Pancreas (tissue), 10 donors: ENCODE measurements at regions not wholly inside any gene's neighbourhood (a gene's known extent, or its start where the extent isn't known, plus 50 kb on each side); places are given as distances from the start of the nearest gene placed in this dataset.

Experiments used
- ATAC-seq, 4 donors: fragments of 200-7000 bp; cut with Tn5 transposase; one replicate each; pipeline versions ENCODE4 v1.8.0 to v1.9.1; 2020; ENCODE audit warnings: mild to moderate bottlenecking in 4 of 4, moderate library complexity in 4 of 4
- DNase-seq, 6 donors: peaks; one replicate each; pipeline ENCODE4 v3.0.0-alpha.2; 2020
- FAIRE-seq: peaks from 2 replicates; lab custom pipeline; 2012; peaks lifted over from hg19 to GRCh38; lab: Jason Lieb, UNC
- H3K27ac ChIP-seq, 4 donors: fragments of 200-600 bp; sonication (generic); 1 replicate in 3 of 4; 2 replicates in 1 of 4; pipeline versions ENCODE4 v1.5.0 to v1.8.0; 2020
- H3K27me3 ChIP-seq, 4 donors: fragments of 200-600 bp; one replicate each; pipeline ENCODE4 v1.8.0; 2021
- H3K36me3 ChIP-seq, 3 donors: fragments of 200-600 bp; sonication (generic) in 1 of 3; one replicate each; pipeline versions ENCODE4 v1.5.0 to v1.8.0; 2020 to 2021
- H3K4me1 ChIP-seq, 3 donors: fragments of 200-600 bp; one replicate each; pipeline ENCODE4 v1.8.0; 2021
- H3K4me3 ChIP-seq, 4 donors: fragments of 200-600 bp; sonication (generic) in 2 of 4; one replicate each; pipeline versions ENCODE4 v1.5.0 to v1.8.0; 2020 to 2021
- H3K9me3 ChIP-seq, 4 donors: fragments of 200-600 bp; one replicate each; pipeline ENCODE4 v1.8.0; 2021
- CTCF ChIP-seq, 4 donors: fragments of 200-600 bp; sonication (generic) in 3 of 4; IDR thresholded peaks; one replicate each; pipeline versions ENCODE4 v1.5.0 to v1.8.0; 2021; ENCODE audit warnings: antibody characterized with exemption in 4 of 4
- WGBS, 2 donors: extraction: QIAGEN DNeasy Blood & Tissue Kit; methylation state at CpG; one replicate each; pipeline ENCODE4 v1.1.7; 2013; 5-methylcytosine and 5-hydroxymethylcytosine counted together
- intact Hi-C, 3 donors: fragments of 100-400 bp; cut with DNase I; formaldehyde crosslinking; loops; one replicate each; pipeline versions ENCODE4 v1.11.1 to v1.14.2; 2022
- donor health status: healthy with polysubstance abuse.
- donor health status: DM: no; HTN: no; CAD: no; lungs with moderate emphysema.
- donor health status: DM: no; HTN: no; CAD: no.
- donor health status: control.
- donor health status: control.
- donor health status: Bipolar disorder and iron deficiency.
- donor health status: DM: yes; HTN: yes; CAD: no.
- donor health status: DM: no; HTN: no; CAD: no.
- donor health status: DM: no; HTN: no; CAD: no.
- donor health status: DM: yes; HTN: yes; CAD: no.

- H3K36me3 ChIP-seq: no peaks in the 10 kb centered on the region
- H3K4me3 ChIP-seq: no peak overlapping the region
- peaks cover 0 to 5% (median 0%) of the 10 kb centered on the region in 3 donors for H3K4me1 ChIP-seq
- 68 to 73% methylated on average over 3 of the region's 3 CpGs for WGBS, 2 donors
- H3K27ac ChIP-seq: no peak overlapping the region
- H3K9me3 ChIP-seq: no peaks in the 10 kb centered on the region
- no peak for ATAC-seq
- no peak for DNase-seq
- TF ChIP-seq CTCF (IDR thresholded peaks at IDR 0.05): no peak
- no peaks in the 10 kb centered on the region for H3K27me3 ChIP-seq
- FAIRE-seq: peak; percentile 41
- intact Hi-C loops: no loop called here
Observed at GRCh38 chr6:113004470-113005270, 657.5 kb downstream of the RFPL4B start.

- FAIRE-seq (no peak), ATAC-seq (no peak), DNase-seq (no peak)
- Histone ChIP-seq H3K27me3 (no peaks in the 10 kb centered on the region), H3K4me3 (no peak overlapping the region), H3K9me3 (no peaks in the 10 kb centered on the region), H3K27ac (no peak overlapping the region), H3K4me1 (peaks cover 0 to 5% (median 0%) of the 10 kb centered on the region in 3 donors), H3K36me3 (no peaks in the 10 kb centered on the region)
- WGBS, 2 donors: 72 to 77% methylated on average over 2 of the region's 2 CpGs
- intact Hi-C loops: no loop called here
- TF ChIP-seq CTCF (IDR thresholded peaks at IDR 0.05): no peak
Observed at GRCh38 chr6:113006494-113006893, 659.4 kb downstream of the RFPL4B start.

- Histone ChIP-seq H3K4me3 (no peak overlapping the region), H3K27ac (no peak overlapping the region), H3K36me3 (no peaks in the 10 kb centered on the region), H3K27me3 (no peaks in the 10 kb centered on the region), H3K4me1 (peaks cover 0 to 5% (median 0%) of the 10 kb centered on the region in 3 donors), H3K9me3 (no peaks in the 10 kb centered on the region)
- FAIRE-seq: no peak
- intact Hi-C loops: no loop called here
- no peak for ATAC-seq
- TF ChIP-seq CTCF (IDR thresholded peaks at IDR 0.05): no peak
- DNase-seq: no peak
- 65 to 77% methylated on average over 1 of the region's 1 CpG for WGBS, 2 donors
Observed at GRCh38 chr6:113009682-113010081, 662.6 kb downstream of the RFPL4B start.

- FAIRE-seq: no peak
- intact Hi-C loops: no loop called here
Observed at GRCh38 chr6:113010196-113010989, 663.3 kb downstream of the RFPL4B start.

More at GRCh38 chr6:113010196-113010989, 663.3 kb downstream of the RFPL4B start:
- no peak overlapping the region for H3K27ac ChIP-seq
- no peaks in the 10 kb centered on the region for H3K9me3 ChIP-seq
- H3K4me1 ChIP-seq: no peaks in the 10 kb centered on the region
- DNase-seq (no peak), ATAC-seq (no peak)
- no peak for TF ChIP-seq CTCF (IDR thresholded peaks at IDR 0.05)
- no peaks in the 10 kb centered on the region for H3K36me3 ChIP-seq
- H3K4me3 ChIP-seq: no peak overlapping the region
- H3K27me3 ChIP-seq: no peaks in the 10 kb centered on the region
- 76 to 86% methylated on average over 3 of the region's 3 CpGs for WGBS, 2 donors
